BJ (cell line): ENCODE measurements at regions not wholly inside any gene's neighbourhood (a gene's known extent, or its start where the extent isn't known, plus 50 kb on each side); places are given as distances from the start of the nearest gene placed in this dataset.

Source experiments
- CTCF ChIA-PET: fragments of 350-600 bp; formaldehyde crosslinking; extraction: SDS; loops from one replicate; lab custom pipeline; 2021; ENCODE audit warnings: antibody characterized with exemption, inconsistent platforms; lab: Yijun Ruan, JAX
- POLR2A ChIA-PET: fragments of 300-600 bp; sonication (Branson Sonifier 250); formaldehyde crosslinking; extraction: SDS; loops from one replicate; lab custom pipeline; 2021; ENCODE audit warnings: antibody characterized with exemption; lab: Charles Lee
- DNase-seq: peaks from one replicate; pipeline ENCODE4 v3.0.0-alpha.2; 2011; ENCODE audit warnings: low read depth
- H3K27me3 ChIP-seq: 2 replicates; pipeline ENCODE4 v1.6.0; 2011; ENCODE audit warnings: low read length; ENCODE audit not compliant: control insufficient read depth, insufficient read depth
- H3K36me3 ChIP-seq: 2 replicates; pipeline ENCODE4 v1.5.1; 2011; ENCODE audit warnings: low read length; ENCODE audit not compliant: control insufficient read depth, insufficient read depth
- H3K4me3 ChIP-seq: 2 replicates; pipeline ENCODE4 v1.5.1; 2011; ENCODE audit warnings: low read depth, mild to moderate bottlenecking, control low read depth, low read length
- TF ChIP-seq, protein P1 (sequence below): IDR thresholded peaks from 2 replicates; pipeline ENCODE4 v1.5.1; 2011; ENCODE audit warnings: low read depth, mild to moderate bottlenecking, control low read depth, inconsistent platforms, low read length, moderate library complexity; ENCODE audit not compliant: insufficient read depth

DNA sequence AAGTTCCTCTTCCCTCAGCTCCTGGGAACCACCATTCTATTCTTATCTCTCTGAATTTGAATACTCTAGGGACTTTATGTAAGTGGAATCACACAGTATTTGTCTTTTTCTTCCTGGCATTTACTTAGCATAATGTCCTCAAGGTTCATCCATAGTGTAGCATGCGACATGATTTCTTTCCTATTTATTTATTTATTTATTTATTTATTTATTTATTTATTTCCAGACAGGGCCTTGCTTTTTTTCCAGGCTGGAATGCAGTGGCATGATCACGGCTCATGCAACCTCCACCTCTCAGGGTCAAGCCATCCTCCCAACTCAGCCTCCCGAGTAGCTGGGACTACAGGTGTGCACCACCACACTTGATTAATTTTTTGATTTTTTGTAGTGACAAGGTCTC, 142.1 kb downstream of the GPBP1 start:
- POLR2A ChIA-PET: no interaction called here
- CTCF ChIA-PET: interaction anchor here (0.9 to 3.6 kb wide), 2 partner anchors 8 to 17 kb away, joined by 3 to 16 read pairs; no protein-coding TSS in a partner anchor

More for the DNA sequence above, 142.1 kb downstream of the GPBP1 start:
- TF ChIP-seq, protein P1, sequence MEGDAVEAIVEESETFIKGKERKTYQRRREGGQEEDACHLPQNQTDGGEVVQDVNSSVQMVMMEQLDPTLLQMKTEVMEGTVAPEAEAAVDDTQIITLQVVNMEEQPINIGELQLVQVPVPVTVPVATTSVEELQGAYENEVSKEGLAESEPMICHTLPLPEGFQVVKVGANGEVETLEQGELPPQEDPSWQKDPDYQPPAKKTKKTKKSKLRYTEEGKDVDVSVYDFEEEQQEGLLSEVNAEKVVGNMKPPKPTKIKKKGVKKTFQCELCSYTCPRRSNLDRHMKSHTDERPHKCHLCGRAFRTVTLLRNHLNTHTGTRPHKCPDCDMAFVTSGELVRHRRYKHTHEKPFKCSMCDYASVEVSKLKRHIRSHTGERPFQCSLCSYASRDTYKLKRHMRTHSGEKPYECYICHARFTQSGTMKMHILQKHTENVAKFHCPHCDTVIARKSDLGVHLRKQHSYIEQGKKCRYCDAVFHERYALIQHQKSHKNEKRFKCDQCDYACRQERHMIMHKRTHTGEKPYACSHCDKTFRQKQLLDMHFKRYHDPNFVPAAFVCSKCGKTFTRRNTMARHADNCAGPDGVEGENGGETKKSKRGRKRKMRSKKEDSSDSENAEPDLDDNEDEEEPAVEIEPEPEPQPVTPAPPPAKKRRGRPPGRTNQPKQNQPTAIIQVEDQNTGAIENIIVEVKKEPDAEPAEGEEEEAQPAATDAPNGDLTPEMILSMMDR: no peak
- H3K27me3 ChIP-seq: peaks cover 6% of the 10 kb centered on the region
- DNase-seq: no peak
- H3K4me3 ChIP-seq: no peak overlapping the region
- H3K36me3 ChIP-seq: no peaks in the 10 kb centered on the region
